ENCODE measurements at regions not wholly inside any gene's neighbourhood (a gene's known extent, or its start where the extent isn't known, plus 50 kb on each side); places are given as distances from the start of the nearest gene placed in this dataset.

DNA sequence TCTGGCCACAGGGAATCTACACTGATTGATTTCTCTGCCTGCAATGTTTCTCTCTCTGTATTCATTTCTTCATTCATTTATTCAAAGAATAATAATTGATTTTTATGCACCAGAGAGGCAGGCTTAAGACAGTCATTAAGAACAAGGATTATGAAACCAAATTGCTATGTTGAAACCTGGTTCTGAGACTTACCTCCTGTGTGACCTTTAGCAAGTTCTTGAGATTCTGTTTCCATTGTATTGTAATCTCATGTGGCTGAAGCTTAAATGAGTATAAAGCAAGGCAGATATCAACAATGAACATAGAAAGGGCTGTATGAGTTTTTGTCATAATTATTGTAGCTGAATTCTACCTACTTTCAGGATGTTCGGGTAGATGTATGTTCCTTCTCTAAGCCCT lies 129.6 kb upstream of the GRIA1 start:
- no peak for TF ChIP-seq CTCF (IDR thresholded peaks at IDR 0.05)
- TF ChIP-seq POLR2A (IDR thresholded peaks at IDR 0.05), result no peak

All from Peyer's patch (tissue), 4 donors.